Spleen (tissue), 7 donors: ENCODE measurements at regions not wholly inside any gene's neighbourhood (a gene's known extent, or its start where the extent isn't known, plus 50 kb on each side); places are given as distances from the start of the nearest gene placed in this dataset.

Experiments used
- CTCF ChIP-seq, 11 experiments: fragments of 200-600 bp in 7 of 11; fragments of 450-650 bp in 4 of 11; sonication (generic) in 4 of 11; IDR thresholded peaks in 8 of 11; conservative IDR thresholded peaks in 3 of 11; 1 replicate in 7 of 11; 2 replicates in 4 of 11; pipeline versions ENCODE4 v1.4.0 to v1.8.0; 2016 to 2021; ENCODE audit warnings: antibody characterized with exemption in 11 of 11, inconsistent platforms in 4 of 11, mild to moderate bottlenecking in 1 of 11
- POLR2A ChIP-seq, 3 donors: fragments of 450-650 bp; IDR thresholded peaks; one replicate each; pipeline ENCODE4 v1.5.1; 2017; ENCODE audit warnings: antibody characterized with exemption in 3 of 3, mild to moderate bottlenecking in 1 of 3
- POLR2AphosphoS5 ChIP-seq, 3 donors: sonication (generic); formaldehyde crosslinking; IDR thresholded peaks; one replicate each; pipeline ENCODE4 v1.5.1; 2017; ENCODE audit warnings: antibody characterized with exemption in 3 of 3
- donor health status: DM: no; HTN: no; CAD: no; lungs with moderate emphysema.
- donor health status: DM: no; HTN: no; CAD: no.
- donor health status: DM: no; HTN: no; CAD: no.

DNA sequence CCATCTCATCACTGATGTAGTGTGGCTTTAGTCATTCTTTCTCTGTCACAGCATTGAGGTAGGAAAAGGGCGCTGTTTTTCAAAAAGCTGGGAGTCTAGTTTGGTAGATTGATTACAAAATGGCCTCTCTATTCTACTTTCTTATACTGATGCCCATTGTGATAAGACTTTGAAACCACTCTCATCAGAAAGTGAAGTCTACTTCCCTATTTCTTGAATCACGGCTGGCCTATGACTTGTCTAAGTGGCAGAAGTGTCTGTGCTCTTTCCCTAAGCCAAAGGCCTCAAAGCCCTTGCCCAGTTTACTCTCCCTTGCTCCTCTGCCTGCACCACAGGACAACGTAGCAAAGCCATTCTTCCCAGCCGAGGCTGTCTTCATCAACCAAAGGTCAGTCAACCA, 83.0 kb upstream of the IL33 start:
- TF ChIP-seq CTCF (IDR thresholded peaks at IDR 0.05 in 8 of 11, conservative IDR thresholded peaks at IDR 0.05 in 3 of 11) (no peak), POLR2AphosphoS5 (IDR thresholded peaks at IDR 0.05) (no peak), POLR2A (IDR thresholded peaks at IDR 0.05) (no peak)
